ENCODE measurements at regions not wholly inside any gene's neighbourhood (a gene's known extent, or its start where the extent isn't known, plus 50 kb on each side); places are given as distances from the start of the nearest gene placed in this dataset.

DNA sequence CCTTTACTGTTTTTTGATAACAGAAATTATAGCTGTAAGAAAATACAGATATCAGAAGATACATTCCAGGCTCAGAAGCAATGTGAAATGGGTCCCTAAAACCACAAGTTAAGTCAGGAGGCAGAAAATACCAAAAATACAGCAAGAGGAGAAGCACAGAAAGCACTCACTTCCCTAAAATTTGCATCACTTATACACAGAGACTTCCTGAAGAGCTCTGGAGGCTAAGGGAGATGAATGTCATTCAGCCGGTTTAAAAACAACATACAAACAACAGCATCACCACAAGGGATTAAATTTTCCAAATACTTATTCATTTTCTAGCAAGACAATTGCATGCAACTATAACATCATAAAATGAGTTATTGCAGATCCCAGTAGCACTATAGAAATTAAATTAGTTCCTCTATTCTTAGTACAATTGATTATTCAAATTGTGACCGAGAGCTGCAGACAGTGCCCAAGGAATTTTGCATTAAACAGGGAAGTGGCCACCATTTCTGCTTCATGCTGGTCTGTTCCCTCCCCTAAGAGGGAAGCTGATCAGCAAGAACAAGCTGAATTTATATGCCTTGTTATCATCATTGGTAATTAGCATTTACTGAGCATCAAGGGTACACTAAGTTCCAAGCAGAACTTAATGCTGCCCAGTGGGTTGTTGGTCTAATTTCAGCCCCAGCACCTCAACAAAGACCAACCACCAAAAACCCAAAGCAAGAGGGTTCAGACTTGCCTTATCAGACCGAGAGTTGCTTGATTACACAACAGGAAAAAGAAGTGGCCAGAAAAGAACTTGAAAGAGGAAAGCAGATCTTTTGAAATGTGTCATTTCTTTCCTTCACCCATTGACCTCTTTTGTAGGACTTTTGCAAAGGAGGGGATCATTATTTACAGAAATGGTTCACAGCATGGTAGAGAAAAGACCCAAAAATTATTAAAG is 140.7 kb downstream of the KCTD12 start:
- FAIRE-seq, result no peak

DNA sequence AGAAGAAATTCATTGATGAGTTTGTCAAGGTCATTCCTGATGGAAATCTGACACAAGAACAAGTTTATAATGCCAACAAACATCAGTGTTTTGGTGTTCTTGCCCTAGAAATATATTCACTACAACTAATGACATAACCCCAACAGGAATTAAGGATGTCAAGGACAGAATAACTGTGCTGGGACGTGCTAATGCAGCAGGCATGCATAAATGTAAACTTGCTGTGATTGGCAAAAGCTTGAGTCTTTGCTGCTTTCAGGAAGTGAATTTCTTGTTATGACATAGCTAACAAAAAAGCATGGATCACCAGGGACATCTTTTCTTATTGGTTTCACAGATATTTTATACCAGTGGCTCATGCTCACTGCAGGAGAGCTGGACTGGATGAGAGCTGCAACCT is 144.6 kb downstream of the KCTD12 start:
- no peak for FAIRE-seq

DNA sequence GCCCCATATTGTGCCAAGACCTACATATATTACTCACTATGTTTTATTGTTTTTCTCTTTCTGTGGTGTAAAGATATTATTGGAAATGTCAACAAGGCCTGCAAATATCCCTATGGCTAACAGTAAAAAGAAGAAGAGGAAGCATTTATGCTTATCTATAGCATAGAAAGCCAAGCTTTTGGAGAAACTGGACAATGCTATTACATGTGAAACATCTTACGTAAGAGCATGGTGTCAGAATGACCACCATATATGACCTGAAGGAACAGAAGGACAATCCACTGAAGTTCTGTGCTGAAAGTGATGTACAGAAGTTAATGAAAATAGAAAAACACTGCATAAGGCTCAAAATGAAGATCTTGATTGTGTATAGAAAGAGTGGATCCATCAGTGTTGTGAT is 145.2 kb downstream of the KCTD12 start:
- FAIRE-seq, result no peak

DNA sequence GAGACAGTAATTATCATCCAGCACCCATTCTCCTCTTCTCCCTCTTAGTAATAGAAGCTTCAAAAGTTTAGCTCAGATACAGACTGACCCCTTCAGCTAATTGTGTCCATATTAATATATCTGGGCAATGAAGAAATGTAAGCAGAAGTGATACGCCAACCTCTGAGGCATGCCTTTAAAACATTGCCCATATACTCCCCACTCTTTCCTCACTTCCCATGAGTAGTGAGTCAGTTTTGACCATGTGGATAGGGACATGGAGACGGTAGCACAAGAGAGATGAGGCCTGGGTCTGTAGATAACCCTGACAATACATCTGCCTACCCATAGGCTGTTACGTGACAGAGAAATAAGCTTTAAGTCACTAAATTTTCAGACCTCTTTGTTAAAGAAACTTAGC is 147.6 kb downstream of the KCTD12 start:
- FAIRE-seq, result no peak

DNA sequence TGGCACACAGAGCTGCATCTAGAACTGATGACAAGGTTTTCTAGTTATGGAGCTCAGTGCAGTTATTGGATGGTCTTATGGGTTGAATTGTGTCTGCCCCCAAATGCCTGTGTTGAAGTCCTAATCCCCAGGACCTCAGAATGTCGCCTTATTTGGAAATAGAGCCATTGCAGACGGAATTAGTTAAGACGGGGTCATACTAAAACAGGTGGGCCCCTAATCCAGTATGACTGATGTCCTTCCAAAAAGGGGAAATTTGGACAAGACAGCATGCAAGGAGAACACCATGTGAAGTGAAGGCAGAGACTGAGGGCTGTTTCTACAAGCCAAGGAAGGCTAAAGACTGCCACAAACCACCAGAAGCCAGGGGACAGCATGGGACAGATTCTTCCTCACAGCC is 148.7 kb downstream of the KCTD12 start:
- no peak for FAIRE-seq

DNA sequence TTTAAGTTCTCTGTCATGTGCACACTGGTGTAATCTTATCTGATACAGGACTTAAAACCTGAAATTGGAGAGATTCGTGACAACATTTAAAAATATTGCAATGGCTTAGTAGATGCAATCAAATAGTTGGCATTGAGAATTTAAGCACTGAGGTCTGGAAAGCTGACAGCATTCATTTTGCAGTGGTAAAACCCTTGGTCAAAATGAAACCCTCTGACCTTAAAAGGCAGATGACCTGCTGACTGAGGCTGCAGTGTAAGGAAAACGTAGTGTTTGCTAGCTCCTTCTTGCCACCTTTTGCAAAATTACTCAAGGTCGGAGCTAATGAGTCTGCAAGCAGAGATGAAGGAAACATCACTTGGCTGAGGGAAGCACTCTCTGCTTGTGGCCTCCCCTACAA is 150.6 kb downstream of the KCTD12 start:
- no peak for FAIRE-seq

DNA sequence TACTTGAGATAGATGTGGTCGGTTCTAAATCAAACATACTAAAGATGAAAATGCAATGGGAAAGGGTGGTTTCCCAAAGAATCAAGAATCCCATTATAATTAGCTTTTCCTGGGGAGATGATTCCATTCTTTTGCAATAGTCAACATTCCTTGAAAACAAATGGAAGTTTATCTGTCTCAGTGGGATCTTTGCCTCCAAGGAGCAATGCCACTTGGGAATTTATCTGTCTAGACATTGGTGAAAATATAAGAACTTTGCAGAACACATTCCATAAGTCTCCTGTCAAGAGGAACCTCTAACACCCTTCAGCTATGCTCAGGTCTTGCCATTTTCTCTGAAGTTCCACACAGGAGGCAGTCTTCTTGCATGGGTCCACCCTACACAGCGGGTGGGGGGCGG is 152.5 kb downstream of the KCTD12 start:
- FAIRE-seq, result no peak

DNA sequence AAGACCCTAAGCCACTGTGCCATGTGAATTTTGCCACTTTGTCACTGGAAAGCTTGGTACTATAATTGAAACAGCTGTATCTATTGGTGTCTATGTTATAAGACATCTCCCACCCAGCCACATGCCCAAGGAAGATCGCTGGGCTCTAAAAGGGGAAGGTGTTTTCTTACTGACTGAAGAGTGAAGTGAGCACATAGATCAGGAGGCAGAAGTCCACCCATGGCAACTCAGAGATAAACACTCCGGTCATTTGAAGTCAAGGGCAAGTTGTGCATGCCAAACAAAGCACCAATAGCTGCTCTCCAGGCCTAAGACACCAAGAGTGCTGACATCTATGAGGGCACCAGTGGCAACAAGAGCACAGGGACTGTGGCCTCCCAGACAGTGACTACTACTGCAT is 153.8 kb downstream of the KCTD12 start:
- no peak for FAIRE-seq

DNA sequence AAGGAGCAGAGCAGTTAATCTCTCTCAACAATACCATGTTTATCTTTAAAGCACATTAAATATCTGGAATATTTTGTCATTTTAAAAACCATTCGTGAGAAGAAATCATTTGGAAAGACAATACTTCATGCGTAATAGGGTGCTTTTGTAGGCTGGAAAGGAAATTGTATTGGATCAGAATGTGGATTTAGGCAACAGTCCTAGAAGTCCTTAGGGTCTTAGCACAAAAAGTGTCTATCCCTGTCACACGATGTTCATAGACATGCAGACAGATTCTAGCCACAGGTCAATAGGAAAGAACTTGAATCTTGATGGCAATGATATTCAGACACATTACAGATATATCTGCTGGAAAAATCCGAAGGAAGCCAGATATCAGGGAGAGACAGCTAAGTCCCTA is 156.0 kb downstream of the KCTD12 start:
- FAIRE-seq, result no peak

DNA sequence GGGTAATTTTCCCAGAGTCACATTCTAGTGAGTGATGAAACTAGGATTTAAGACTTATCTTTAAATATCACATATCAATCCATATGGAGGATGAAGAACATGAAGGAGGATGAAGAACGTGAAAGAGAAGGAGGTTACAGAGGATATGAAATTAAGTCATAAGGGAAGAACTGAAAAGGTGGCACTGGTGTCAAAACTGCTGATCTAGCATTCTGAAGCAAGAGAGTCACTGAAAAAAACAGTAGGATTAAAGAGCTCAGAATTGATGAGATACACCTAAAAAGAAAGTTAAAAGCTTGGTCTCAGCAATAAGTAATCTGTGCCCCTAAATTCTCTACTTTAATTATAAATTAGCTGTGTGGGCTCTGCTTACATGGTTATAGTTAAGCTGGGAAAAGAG is 156.5 kb downstream of the KCTD12 start:
- no peak for FAIRE-seq

DNA sequence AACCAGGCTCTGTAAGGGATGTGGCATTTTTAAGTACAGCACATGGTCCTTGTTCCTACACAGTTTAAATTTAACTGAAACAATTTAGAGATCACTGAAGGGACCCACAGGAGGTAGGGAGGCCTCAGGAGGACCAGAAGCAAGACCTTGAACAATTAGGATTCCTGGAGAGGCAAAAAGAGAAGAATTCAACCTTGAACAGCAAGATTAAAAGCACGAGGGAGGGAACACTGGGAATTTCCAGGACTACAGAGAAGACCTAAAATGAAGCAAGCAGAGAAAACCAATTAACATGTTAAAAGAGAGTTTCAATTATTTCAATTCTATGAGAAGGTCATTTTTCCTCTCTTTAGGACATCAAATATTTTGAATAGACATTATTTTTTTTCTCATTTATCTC is 160.3 kb downstream of the KCTD12 start:
- FAIRE-seq, result no peak

DNA sequence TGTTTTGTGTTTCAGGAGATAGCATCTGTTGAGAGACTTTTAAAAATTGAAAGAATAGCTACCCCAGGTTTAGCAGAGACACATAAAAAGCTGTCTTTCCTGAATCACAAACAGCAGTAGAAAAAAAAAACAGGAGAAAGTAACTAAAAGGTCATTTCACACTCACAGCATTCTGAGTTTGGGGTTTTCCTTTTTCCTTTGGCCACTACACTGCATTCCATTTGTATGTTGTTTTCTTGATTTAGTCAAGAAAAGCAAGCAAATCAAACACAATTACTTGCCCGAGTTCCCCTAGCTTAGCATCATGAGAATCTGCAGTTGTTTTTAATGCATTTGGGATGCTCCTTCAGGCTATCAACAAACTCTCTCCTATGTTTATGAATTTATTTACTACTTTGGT is 161.0 kb downstream of the KCTD12 start:
- no peak for FAIRE-seq

DNA sequence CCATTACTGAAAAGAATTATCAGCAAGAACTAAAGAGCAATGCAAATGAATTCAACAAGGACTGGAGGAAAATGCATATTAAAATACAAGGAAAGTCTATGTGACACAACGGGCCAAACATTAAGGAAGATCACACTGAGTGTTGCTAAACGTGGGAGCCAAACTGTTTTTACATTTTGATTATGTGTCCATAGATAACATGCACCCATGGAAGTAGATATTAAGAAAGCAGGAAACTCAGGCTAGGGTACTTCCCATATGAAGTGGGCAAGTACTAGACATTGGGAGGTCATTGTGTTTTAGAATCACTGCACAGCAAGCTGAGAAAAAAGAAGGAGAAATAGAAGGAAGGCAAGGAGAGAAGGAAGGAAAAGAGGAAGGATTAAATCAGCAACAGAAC is 161.8 kb downstream of the KCTD12 start:
- FAIRE-seq, result no peak

DNA sequence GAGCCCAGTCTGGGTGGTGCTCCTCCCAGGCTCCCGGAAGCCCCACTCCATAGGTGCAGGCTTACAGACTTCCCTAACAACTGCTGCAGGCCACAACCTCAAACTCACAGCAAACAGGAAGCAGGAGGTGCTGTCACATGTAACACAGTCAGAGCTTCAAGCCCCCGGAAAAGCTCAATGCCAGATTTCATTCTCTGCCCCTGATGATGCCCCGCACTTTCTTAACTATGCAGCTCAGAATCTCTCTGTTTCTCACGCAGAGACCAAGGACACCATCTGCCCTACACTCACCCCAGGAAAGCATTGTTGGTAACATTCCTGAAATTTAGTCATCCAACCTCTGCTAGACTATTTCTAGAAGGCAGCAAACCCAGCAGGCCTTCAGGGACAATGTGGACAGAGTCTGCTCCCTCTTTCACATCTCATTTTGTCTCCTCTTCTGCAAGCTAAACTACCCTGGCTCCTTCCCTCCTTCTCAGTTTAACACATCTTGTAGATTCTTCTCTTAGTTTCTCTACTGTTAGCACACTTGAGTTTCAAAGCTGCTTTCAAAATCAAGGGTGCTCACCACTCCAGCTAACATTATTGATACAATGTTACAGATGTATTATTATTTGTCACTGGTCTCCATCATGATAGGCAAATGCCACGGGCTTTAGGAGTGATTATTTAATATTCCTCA is 162.5 kb downstream of the KCTD12 start:
- FAIRE-seq, result no peak

DNA sequence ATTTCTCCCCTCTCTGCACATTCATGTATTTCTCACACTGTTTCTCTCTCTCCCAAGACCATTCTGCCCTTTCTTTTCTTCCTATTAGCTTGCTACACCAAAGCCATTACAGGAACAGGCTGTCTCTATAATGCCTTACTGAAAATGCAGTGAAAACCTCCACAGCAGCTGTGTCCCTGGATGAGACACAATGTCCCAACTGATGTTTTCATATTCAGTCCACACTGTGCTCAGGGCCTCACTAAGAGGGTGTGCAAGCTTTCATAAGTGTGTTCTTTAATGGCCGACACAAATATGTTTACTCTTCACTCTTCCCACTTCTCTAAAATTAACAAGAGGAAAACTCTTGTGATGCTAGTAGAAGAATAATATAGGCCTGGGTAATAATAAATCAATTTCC is 163.4 kb downstream of the KCTD12 start:
- FAIRE-seq, result no peak

DNA sequence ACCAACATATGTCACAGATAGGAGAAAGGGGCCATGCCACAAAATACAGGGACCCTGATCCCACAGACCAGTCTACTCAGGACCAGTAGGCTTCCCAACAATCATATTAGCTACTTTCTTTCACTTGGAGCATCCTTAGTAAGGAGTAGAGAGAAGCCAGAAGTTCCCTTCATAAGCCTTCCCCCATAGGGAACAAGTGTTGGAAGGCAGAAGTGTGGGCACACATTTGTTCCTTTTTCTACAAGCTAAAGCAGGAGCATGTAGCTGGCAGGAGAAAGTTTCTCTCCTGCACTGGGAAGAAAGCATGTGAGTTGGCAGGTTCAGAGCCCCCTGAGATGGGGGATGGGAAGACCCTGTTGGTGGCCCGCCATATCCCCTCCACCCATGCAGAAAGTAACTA is 165.4 kb downstream of the KCTD12 start:
- FAIRE-seq, result no peak

DNA sequence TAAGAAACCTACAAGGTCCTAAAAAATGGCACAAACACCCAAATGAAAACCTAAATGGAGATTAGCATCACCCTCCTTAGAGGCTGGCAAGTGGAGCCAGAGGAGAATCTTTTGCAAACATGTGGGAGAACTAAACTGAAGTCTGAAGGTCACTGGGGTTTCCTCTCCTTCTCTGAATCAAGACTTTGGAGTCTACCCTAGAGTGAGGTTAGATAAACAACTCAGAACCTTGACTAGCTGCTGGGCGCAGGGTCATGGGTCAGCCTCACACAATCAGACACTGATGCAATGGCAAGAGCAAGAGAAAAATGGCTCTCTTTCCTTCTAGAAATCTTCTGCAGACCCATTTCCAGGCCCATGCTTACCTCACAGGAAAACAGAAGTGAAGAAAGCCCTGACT is 165.8 kb downstream of the KCTD12 start:
- no peak for FAIRE-seq

DNA sequence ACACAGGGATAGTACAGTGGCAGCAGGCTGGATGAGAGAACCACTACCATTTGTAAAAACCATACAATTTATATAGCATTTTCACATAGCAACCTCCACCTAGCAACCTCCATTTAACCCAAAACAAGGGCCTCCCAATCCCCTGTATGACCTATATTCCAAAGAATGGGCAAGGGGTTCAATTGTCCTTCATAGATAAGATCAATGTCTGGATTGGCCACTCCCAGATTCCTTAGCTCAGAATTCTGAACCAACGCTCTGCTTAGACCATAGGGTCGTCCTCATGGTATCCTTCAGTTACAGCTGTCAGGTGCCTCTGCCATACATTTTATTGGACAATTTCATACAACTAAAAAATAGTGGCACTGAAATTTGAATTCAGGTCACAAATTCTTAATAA is 166.2 kb downstream of the KCTD12 start:
- no peak for FAIRE-seq

DNA sequence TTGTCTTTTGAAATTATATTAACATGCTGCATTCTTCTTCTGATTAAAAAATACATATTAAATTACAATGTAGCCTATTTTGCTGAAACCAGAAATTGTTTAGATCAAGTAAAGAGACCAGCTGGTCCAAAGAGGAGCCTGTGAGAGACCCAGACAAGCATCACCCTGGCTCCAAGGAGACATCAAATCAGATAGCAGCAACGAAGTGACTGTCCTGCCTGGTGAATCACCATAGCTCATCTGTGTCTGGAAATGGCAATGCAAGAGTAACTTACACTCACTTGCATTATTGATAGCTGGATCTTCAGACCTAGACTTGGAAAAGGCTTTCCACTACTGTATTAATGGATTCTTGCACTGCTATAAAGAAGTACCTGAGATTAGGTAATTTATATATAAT is 169.1 kb downstream of the KCTD12 start:
- no peak for FAIRE-seq

DNA sequence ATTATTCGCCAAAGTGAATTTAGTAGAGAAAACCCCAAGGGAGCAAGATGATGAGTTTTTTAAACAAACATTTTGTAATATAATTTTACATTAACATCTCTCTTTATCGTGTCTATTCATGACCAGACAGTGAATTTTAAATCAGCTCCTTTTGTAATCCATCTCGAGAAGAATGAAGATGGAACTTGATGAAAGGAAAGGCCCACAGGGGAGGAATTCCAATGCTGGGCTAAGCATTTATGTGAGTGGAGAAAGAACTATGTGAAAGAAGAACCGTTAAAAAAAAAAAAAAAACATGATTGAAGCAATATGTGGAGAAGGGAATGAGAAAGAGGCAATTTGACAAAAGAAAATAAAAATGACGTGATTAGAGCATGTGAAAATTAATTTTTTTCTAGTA is 170.6 kb downstream of the KCTD12 start:
- FAIRE-seq, result no peak

DNA sequence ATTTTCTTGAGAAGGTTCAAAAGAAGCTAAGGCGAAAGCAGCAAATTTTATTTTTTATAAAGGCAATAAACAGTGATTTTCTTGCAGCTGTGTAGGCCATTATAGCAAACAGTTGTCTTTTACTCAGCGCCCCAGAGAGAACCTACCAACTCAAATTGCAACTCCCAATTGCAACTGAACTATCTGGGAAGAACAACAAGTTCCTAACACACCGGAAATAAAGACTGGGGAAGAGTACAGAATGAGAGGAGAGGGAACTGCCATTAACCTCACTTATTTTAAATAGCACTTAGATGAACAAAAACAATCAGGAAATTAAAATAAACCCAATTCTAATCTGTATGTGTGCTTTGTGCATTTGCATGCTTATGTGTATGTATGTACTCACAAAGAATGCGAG is 171.1 kb downstream of the KCTD12 start:
- no peak for FAIRE-seq

DNA sequence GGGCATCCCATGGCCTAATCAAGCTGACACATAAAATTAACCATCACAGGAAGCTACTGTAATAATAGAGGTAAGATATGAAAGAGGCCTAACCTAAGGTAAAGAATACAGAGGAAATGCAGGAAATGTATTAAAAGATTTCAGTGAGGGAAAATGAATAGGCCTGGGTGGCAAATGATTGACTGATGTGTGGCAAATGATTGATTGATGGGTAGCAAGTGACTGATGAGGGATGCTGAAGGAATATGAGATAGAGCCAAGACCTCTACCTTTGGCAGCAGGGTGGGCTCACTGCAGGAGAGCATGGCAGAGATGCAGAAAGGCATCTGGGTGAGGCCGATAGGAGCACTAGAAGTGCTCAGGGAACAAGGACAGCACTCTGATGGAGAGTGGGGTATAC is 172.9 kb downstream of the KCTD12 start:
- no peak for FAIRE-seq

DNA sequence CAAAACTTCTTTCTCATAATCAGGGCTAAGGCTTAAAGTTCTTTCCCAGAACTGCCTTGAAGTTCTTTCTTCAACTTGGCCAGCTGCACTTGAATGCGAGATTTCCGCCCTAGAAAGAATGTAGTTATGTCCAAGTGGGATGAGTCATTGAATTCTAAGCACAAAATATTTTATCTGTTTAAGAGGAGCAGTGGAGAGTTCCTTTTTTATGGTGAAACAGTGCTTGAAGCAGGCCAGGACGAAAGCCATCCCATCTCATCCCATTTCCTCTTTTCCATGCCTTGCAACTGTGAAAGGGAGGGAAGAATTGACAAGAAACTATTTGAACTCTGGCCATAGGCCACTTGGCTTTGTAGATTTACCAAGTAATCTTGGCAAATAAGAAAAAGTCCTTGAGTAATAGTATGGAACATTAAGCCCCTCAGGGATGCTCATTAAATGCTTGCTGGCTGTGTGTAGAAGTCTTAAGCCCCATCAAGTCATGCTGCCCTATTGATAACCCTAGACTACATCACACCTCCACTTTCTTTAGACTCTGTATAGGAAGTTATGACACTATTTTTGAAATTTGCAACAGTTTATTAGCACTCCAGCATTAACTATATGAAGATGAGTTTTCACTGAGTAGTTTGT is 174.5 kb downstream of the KCTD12 start:
- no peak for FAIRE-seq

DNA sequence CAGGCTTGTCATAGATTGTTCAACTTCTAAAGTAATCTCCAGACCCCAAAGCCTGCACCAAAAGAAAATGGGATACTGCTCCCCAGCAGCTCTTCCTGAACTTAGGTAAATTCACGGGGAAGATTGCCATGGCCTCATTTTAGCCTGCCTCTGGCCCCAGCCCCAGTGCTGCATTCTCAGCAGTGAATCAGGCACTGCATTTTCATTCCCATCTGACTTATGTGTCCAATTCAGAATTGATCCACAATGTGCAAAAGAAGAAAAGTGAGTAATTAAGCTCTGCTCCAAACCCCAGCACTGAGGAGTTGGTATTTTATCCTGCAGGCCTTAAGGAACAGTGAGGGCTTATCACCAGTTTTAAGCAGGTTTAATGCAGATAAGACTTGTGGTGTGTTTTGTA is 176.4 kb downstream of the KCTD12 start:
- no peak for FAIRE-seq

All from colon (tissue), 2 donors.